ENCODE measurements at regions not wholly inside any gene's neighbourhood (a gene's known extent, or its start where the extent isn't known, plus 50 kb on each side); places are given as distances from the start of the nearest gene placed in this dataset.
"Not testable (repeated sequence)": the region's sequence is repeated elsewhere in the genome, so short reads cannot be mapped to it uniquely, and the experiment has no call there.

- H3K4me3 ChIP-seq (ENCODE audit: low read length): no peak overlapping the region
- no peaks in the 10 kb centered on the region for H3K4me1 ChIP-seq (ENCODE audit: control insufficient read depth, low read depth, low read length)
- no peaks in the 10 kb centered on the region for H3K9me3 ChIP-seq (ENCODE audit: control insufficient read depth, low read depth, low read length)
- H3K9ac ChIP-seq (ENCODE audit: low read length): no peak overlapping the region
- no peaks in the 10 kb centered on the region for H3K36me3 ChIP-seq (ENCODE audit: control insufficient read depth, low read depth, low read length)
- H3K27me3 ChIP-seq (ENCODE audit: control insufficient read depth, insufficient read depth, low read length): no peaks in the 10 kb centered on the region
- no peak overlapping the region for H3K27ac ChIP-seq (ENCODE audit: low read length)
Observed at GRCh38 chr1:178660461-178660860, 64.6 kb upstream of the RALGPS2 start.

DNA sequence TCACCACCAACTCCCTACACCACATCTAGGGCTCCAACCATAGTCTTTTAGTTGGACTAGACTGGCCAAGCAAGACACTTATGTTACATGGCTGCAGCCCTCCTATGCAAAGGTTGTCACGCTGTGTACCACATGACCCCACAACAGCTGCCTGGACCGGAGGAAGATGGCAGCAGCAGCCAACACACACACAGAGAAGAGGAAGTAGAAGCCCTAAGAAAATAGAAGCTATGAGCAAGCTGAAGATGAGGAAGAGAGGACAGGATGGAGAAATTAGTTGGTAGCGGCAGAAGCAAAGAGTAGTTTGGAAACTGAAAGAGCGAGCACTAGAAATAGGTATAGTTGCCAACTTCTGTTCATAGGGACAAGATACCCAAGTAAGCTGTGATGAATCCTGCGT lies 60.8 kb upstream of the RALGPS2 start:
- Histone ChIP-seq H3K9me3 (ENCODE audit: control insufficient read depth, low read depth, low read length) (no peaks in the 10 kb centered on the region), H3K27ac (ENCODE audit: low read length) (no peak overlapping the region), H3K4me1 (ENCODE audit: control insufficient read depth, low read depth, low read length) (no peaks in the 10 kb centered on the region), H3K4me3 (ENCODE audit: low read length) (no peak overlapping the region), H3K9ac (ENCODE audit: low read length) (no peak overlapping the region), H3K27me3 (ENCODE audit: control insufficient read depth, insufficient read depth, low read length) (no peaks in the 10 kb centered on the region), H3K36me3 (ENCODE audit: control insufficient read depth, low read depth, low read length) (no peaks in the 10 kb centered on the region)

GRCh38 chr1:178665579-178665978 lies 59.5 kb upstream of the RALGPS2 start:
- Histone ChIP-seq H3K27ac (ENCODE audit: low read length) (no peak overlapping the region), H3K4me1 (ENCODE audit: control insufficient read depth, low read depth, low read length) (no peaks in the 10 kb centered on the region), H3K4me3 (ENCODE audit: low read length) (no peak overlapping the region), H3K36me3 (ENCODE audit: control insufficient read depth, low read depth, low read length) (no peaks in the 10 kb centered on the region), H3K9ac (ENCODE audit: low read length) (no peak overlapping the region), H3K27me3 (ENCODE audit: control insufficient read depth, insufficient read depth, low read length) (no peaks in the 10 kb centered on the region), H3K9me3 (ENCODE audit: control insufficient read depth, low read depth, low read length) (no peaks in the 10 kb centered on the region)

DNA sequence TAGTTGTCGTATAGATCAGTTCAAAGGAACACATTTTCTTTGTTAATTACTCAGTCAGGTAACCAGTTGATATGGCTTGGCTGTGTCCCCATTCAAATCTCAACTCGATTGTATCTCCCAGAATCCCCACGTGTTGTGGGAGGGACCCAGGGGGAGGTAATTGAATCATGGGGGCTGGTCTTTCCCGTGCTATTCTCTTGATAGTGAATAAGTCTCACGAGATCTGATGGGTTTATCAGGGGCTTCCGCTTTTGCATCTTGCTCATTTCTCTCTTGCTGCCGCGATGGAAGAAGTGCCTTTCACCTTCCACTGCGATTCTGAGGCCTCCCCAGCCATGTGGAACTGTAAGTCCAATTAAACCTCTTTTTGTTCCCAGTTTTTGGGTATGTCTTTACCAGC lies 58.2 kb upstream of the RALGPS2 start:
- H3K27ac ChIP-seq (ENCODE audit: low read length); H3K36me3 ChIP-seq (ENCODE audit: control insufficient read depth, low read depth, low read length); H3K9ac ChIP-seq (ENCODE audit: low read length); H3K4me1 ChIP-seq (ENCODE audit: control insufficient read depth, low read depth, low read length); H3K9me3 ChIP-seq (ENCODE audit: control insufficient read depth, low read depth, low read length); H3K4me3 ChIP-seq (ENCODE audit: low read length); H3K27me3 ChIP-seq (ENCODE audit: control insufficient read depth, insufficient read depth, low read length): not testable (repeated sequence)

DNA sequence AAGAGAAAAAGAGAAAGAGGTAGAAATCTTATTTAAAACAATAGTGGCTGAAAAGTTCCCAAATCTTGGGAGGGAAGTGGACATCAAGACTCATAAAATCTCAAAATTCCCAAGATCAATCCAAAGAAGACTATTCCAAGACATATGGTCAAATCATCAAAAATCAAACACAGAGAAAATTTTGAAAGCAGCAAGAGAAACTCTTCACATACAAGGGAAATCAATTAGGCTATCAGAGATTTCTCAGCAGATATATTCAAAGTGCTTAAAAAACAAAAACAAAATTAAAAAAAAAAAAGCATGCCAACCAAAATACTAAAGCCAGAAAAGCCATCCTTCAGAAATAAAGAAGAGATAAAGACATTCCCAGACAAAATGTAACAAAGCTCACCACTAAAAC lies 52.6 kb upstream of the RALGPS2 start:
- Histone ChIP-seq H3K9me3 (ENCODE audit: control insufficient read depth, low read depth, low read length) (no peaks in the 10 kb centered on the region), H3K4me3 (ENCODE audit: low read length) (no peak overlapping the region), H3K27me3 (ENCODE audit: control insufficient read depth, insufficient read depth, low read length) (no peaks in the 10 kb centered on the region), H3K9ac (ENCODE audit: low read length) (no peak overlapping the region), H3K27ac (ENCODE audit: low read length) (no peak overlapping the region), H3K36me3 (ENCODE audit: control insufficient read depth, low read depth, low read length) (no peaks in the 10 kb centered on the region), H3K4me1 (ENCODE audit: control insufficient read depth, low read depth, low read length) (no peaks in the 10 kb centered on the region)

GRCh38 chr1:178674559-178674958 lies 50.5 kb upstream of the RALGPS2 start:
- not testable (repeated sequence) for H3K27ac ChIP-seq (ENCODE audit: low read length); H3K9ac ChIP-seq (ENCODE audit: low read length); H3K36me3 ChIP-seq (ENCODE audit: control insufficient read depth, low read depth, low read length); H3K27me3 ChIP-seq (ENCODE audit: control insufficient read depth, insufficient read depth, low read length); H3K9me3 ChIP-seq (ENCODE audit: control insufficient read depth, low read depth, low read length); H3K4me1 ChIP-seq (ENCODE audit: control insufficient read depth, low read depth, low read length); H3K4me3 ChIP-seq (ENCODE audit: low read length)
